H1 (cell line): ENCODE measurements at regions not wholly inside any gene's neighbourhood (a gene's known extent, or its start where the extent isn't known, plus 50 kb on each side); places are given as distances from the start of the nearest gene placed in this dataset.
A peak's percentile ranks its signal among the peaks of the same experiment; 100 is the strongest.

Experiments used
- CTCF ChIA-PET: fragments of 300-600 bp; sonication (Branson Sonifier 250); formaldehyde crosslinking; loops from one replicate; lab custom pipeline; 2021; ENCODE audit not compliant: partially characterized antibody; lab: Charles Lee
- POLR2A ChIA-PET: fragments of 300-600 bp; sonication (Branson Sonifier 250); formaldehyde crosslinking; loops from one replicate; lab custom pipeline; 2021; ENCODE audit warnings: inconsistent platforms; ENCODE audit not compliant: partially characterized antibody; lab: Charles Lee
- DNase-seq, 2 experiments: peaks; one replicate each; pipeline versions ENCODE4 v3.0.0 to v3.0.0-alpha.2; 2010 to 2022; ENCODE audit warnings: low spot score in 2 of 2, low read depth in 1 of 2, mixed read lengths in 1 of 2
- FAIRE-seq: peaks from 2 replicates; lab custom pipeline; 2011; peaks lifted over from hg19 to GRCh38; lab: Jason Lieb, UNC
- H2AFZ ChIP-seq: 2 replicates; pipeline ENCODE4 v1.8.1; 2012; ENCODE audit warnings: low read length, inconsistent platforms
- H2AK5ac ChIP-seq: 2 replicates; pipeline ENCODE4 v1.6.1; 2013; ENCODE audit warnings: low read depth, low read length
- H2BK120ac ChIP-seq: replicated peaks from 2 replicates; pipeline ENCODE3; 2013; ENCODE audit warnings: low read depth, low read length, inconsistent platforms
- H2BK12ac ChIP-seq: 2 replicates; pipeline ENCODE4 v1.6.1; 2013; ENCODE audit warnings: low read depth, low read length
- H2BK15ac ChIP-seq: 2 replicates; pipeline ENCODE4 v1.6.1; 2013; ENCODE audit warnings: low read length
- H2BK20ac ChIP-seq: 2 replicates; pipeline ENCODE4 v1.6.1; 2013; ENCODE audit warnings: low read length
- H2BK5ac ChIP-seq: 2 replicates; pipeline ENCODE4 v1.6.1; 2013; ENCODE audit warnings: low read depth, low read length
- H3K14ac ChIP-seq: 2 replicates; pipeline ENCODE4 v1.6.1; 2013; ENCODE audit warnings: inconsistent platforms; ENCODE audit not compliant: insufficient read length
- H3K18ac ChIP-seq: 2 replicates; pipeline ENCODE4 v1.6.1; 2013; ENCODE audit warnings: low read length; ENCODE audit errors: extremely low read depth
- H3K23ac ChIP-seq: 2 replicates; pipeline ENCODE4 v1.6.1; 2013; ENCODE audit warnings: inconsistent platforms; ENCODE audit not compliant: insufficient read length
- H3K23me2 ChIP-seq: 2 replicates; pipeline ENCODE4 v1.6.1; 2013; ENCODE audit warnings: low read depth, low read length
- H3K27ac ChIP-seq: 2 replicates; pipeline ENCODE4 v1.6.1; 2011; ENCODE audit warnings: low read depth, low read length, inconsistent platforms
- H3K27me3 ChIP-seq, 4 experiments: replicated peaks in 1 of 4; 1 replicate in 1 of 4; 2 replicates in 3 of 4; pipeline versions ENCODE4 v1.6.1 to v1.8.1; 2011 to 2013; ENCODE audit warnings: low read length in 3 of 4, mild to moderate bottlenecking in 3 of 4, inconsistent platforms in 2 of 4, mixed read lengths in 2 of 4, moderate library complexity in 1 of 4; ENCODE audit not compliant: control insufficient read depth in 3 of 4, insufficient read depth in 3 of 4; ENCODE audit errors: extremely low read depth in 1 of 4
- H3K36me3 ChIP-seq, 4 experiments: 2 replicates each; pipeline versions ENCODE4 v1.6.1 to v1.8.1; 2011 to 2013; ENCODE audit warnings: mild to moderate bottlenecking in 4 of 4, low read length in 3 of 4, moderate library complexity in 2 of 4, control low read depth in 1 of 4, inconsistent platforms in 1 of 4; ENCODE audit not compliant: insufficient read depth in 4 of 4, control insufficient read depth in 2 of 4
- H3K4ac ChIP-seq: replicated peaks from 2 replicates; pipeline ENCODE3; 2013; ENCODE audit warnings: low read length, low read depth, mixed read lengths, inconsistent platforms; ENCODE audit not compliant: insufficient read length
- H3K4me1 ChIP-seq, 4 experiments: replicated peaks in 1 of 4; 1 replicate in 1 of 4; 2 replicates in 3 of 4; pipeline versions ENCODE4 v1.6.1 to v1.8.1; 2011 to 2013; ENCODE audit warnings: low read length in 3 of 4, inconsistent platforms in 2 of 4, mixed read lengths in 1 of 4; ENCODE audit not compliant: insufficient read depth in 4 of 4, control insufficient read depth in 3 of 4
- H3K4me2 ChIP-seq, 2 experiments: 2 replicates each; pipeline versions ENCODE4 v1.6.1 to v1.8.1; 2011 to 2013; ENCODE audit warnings: low read depth in 2 of 2, low read length in 2 of 2, control low read depth in 1 of 2, inconsistent platforms in 1 of 2, mild to moderate bottlenecking in 1 of 2; ENCODE audit not compliant: insufficient read depth in 1 of 2
- H3K4me3 ChIP-seq, 4 experiments: fragments of 200-600, 300-600 bp in 1 of 4; sonication (generic), shearing (Covaris generic), sonication (Bioruptor Twin) in 1 of 4; 2 replicates each; pipeline versions ENCODE4 v1.5.1 to v1.8.1; 2011 to 2016; ENCODE audit warnings: low read length in 4 of 4, low read depth in 3 of 4, control low read depth in 2 of 4, inconsistent platforms in 2 of 4, mild to moderate bottlenecking in 2 of 4, mixed read lengths in 1 of 4, moderate library complexity in 1 of 4; ENCODE audit not compliant: insufficient read depth in 2 of 4; ENCODE audit errors: extremely low read depth in 1 of 4
- H3K56ac ChIP-seq: replicated peaks from 2 replicates; pipeline ENCODE3; 2013; ENCODE audit warnings: low read depth, mild to moderate bottlenecking, mixed read lengths, low read length, inconsistent platforms; ENCODE audit not compliant: insufficient read length
- H3K79me1 ChIP-seq: 2 replicates; pipeline ENCODE4 v1.6.1; 2013; ENCODE audit warnings: low read depth, low read length, control low read depth
- H3K79me2 ChIP-seq, 2 experiments: 2 replicates each; pipeline versions ENCODE4 v1.6.1 to v1.8.1; 2012 to 2013; ENCODE audit warnings: low read length in 2 of 2, mild to moderate bottlenecking in 2 of 2, inconsistent platforms in 1 of 2; ENCODE audit not compliant: insufficient read depth in 2 of 2, control insufficient read depth in 1 of 2
- H3K9ac ChIP-seq, 4 experiments: replicated peaks in 1 of 4; 1 replicate in 1 of 4; 2 replicates in 3 of 4; pipeline versions ENCODE4 v1.6.1 to v1.8.1; 2011 to 2013; ENCODE audit warnings: low read depth in 3 of 4, low read length in 3 of 4, control low read depth in 2 of 4, mild to moderate bottlenecking in 2 of 4, moderate library complexity in 2 of 4, inconsistent platforms in 1 of 4; ENCODE audit errors: extremely low read depth in 1 of 4
- H3K9me3 ChIP-seq, 2 experiments: 2 replicates each; pipeline versions ENCODE4 v1.6.1 to v1.8.1; 2012 to 2013; ENCODE audit warnings: mild to moderate bottlenecking in 2 of 2, moderate library complexity in 2 of 2, control low read depth in 1 of 2, inconsistent platforms in 1 of 2, low read depth in 1 of 2, low read length in 1 of 2, mixed read lengths in 1 of 2; ENCODE audit not compliant: insufficient read depth in 2 of 2
- H4K20me1 ChIP-seq, 2 experiments: replicated peaks in 1 of 2; 2 replicates each; pipeline versions ENCODE3 to v1.8.1; 2011 to 2013; ENCODE audit warnings: inconsistent platforms in 2 of 2, low read length in 2 of 2, mild to moderate bottlenecking in 1 of 2; ENCODE audit not compliant: insufficient read depth in 2 of 2, control insufficient read depth in 1 of 2
- H4K5ac ChIP-seq: 2 replicates; pipeline ENCODE4 v1.6.1; 2013; ENCODE audit warnings: low read length, low read depth, mixed read lengths, inconsistent platforms; ENCODE audit not compliant: insufficient read length
- H4K8ac ChIP-seq: 2 replicates; pipeline ENCODE4 v1.8.0; 2013; ENCODE audit warnings: mild to moderate bottlenecking, moderate library complexity, low read length, inconsistent platforms; ENCODE audit not compliant: insufficient read depth; ENCODE audit errors: extremely low read depth
- H4K91ac ChIP-seq: replicated peaks from 2 replicates; pipeline ENCODE3; 2013; ENCODE audit warnings: low read length, mixed read lengths, inconsistent platforms; ENCODE audit not compliant: insufficient read length
- BACH1 ChIP-seq: IDR thresholded peaks from 2 replicates; pipeline ENCODE4 v1.6.1; 2012; ENCODE audit warnings: low read length, improper control_type of control experiment
- CHD2 ChIP-seq: IDR thresholded peaks from 2 replicates; pipeline ENCODE4 v1.6.1; 2012; ENCODE audit warnings: low read length, improper control_type of control experiment
- CTBP2 ChIP-seq: IDR thresholded peaks from 2 replicates; pipeline ENCODE4 v1.7.0; 2011; ENCODE audit warnings: borderline replicate concordance, mild to moderate bottlenecking, moderate library complexity, mixed read lengths, low read length; ENCODE audit not compliant: insufficient read depth, insufficient read length
- JUN ChIP-seq: IDR thresholded peaks from 2 replicates; pipeline ENCODE4 v1.6.1; 2011; ENCODE audit warnings: low read depth, mild to moderate bottlenecking, improper control_type of control experiment, low read length
- KDM4A ChIP-seq: IDR thresholded peaks from one replicate; pipeline ENCODE4 v1.7.1; 2012; ENCODE audit warnings: low read depth, mild to moderate bottlenecking, moderate library complexity, low read length, inconsistent platforms; ENCODE audit not compliant: severe bottlenecking
- NRF1 ChIP-seq: IDR thresholded peaks from 2 replicates; pipeline ENCODE4 v1.6.1; 2011; ENCODE audit warnings: mild to moderate bottlenecking, low read depth, low read length, improper control_type of control experiment
- RBBP5 ChIP-seq: IDR thresholded peaks from 2 replicates; pipeline ENCODE4 v1.7.1; 2012; ENCODE audit warnings: low read depth, mild to moderate bottlenecking, inconsistent platforms, low read length, moderate library complexity, borderline replicate concordance
- RFX5 ChIP-seq: IDR thresholded peaks from 2 replicates; pipeline ENCODE4 v1.6.1; 2011; ENCODE audit warnings: low read depth, low read length, improper control_type of control experiment, borderline replicate concordance
- SAP30 ChIP-seq: fragments of 300-600 bp; sonication (generic); IDR thresholded peaks from 2 replicates; pipeline ENCODE4 v1.7.1; 2012; ENCODE audit warnings: low read length, moderate library complexity, mild to moderate bottlenecking, inconsistent platforms; ENCODE audit not compliant: insufficient read depth, insufficient replicate concordance
- SUZ12 ChIP-seq: fragments of 200-600 bp; sonication (generic); IDR thresholded peaks from 2 replicates; pipeline ENCODE4 v1.6.1; 2012; ENCODE audit warnings: mild to moderate bottlenecking, inconsistent platforms, low read length, moderate library complexity, mixed read lengths
- TCF12 ChIP-seq: IDR thresholded peaks from 2 replicates; pipeline ENCODE4 v1.6.1; 2011; ENCODE audit warnings: low read depth, mild to moderate bottlenecking, low read length
- WGBS, 2 experiments: shearing (Covaris generic) in 1 of 2; methylation state at CpG; one replicate each; pipeline versions ENCODE4 v1.1.6 to v1.1.7; 2013 to 2015; ENCODE audit warnings: low lambda C conversion rate in 2 of 2, mixed read lengths in 2 of 2, inconsistent platforms in 1 of 2, low coverage in 1 of 2, missing lambda C conversion rate in 1 of 2; ENCODE audit not compliant: insufficient replicate concordance in 2 of 2, insufficient coverage in 1 of 2, insufficient read length in 1 of 2; ENCODE audit errors: extremely low coverage in 1 of 2, missing lambda C conversion rate in 1 of 2; 5-methylcytosine and 5-hydroxymethylcytosine counted together
- TF ChIP-seq, protein P1 (sequence below): IDR thresholded peaks from 2 replicates; pipeline ENCODE4 v1.6.1; 2011; ENCODE audit warnings: low read depth, mild to moderate bottlenecking, low read length; ENCODE audit not compliant: insufficient read depth

DNA sequence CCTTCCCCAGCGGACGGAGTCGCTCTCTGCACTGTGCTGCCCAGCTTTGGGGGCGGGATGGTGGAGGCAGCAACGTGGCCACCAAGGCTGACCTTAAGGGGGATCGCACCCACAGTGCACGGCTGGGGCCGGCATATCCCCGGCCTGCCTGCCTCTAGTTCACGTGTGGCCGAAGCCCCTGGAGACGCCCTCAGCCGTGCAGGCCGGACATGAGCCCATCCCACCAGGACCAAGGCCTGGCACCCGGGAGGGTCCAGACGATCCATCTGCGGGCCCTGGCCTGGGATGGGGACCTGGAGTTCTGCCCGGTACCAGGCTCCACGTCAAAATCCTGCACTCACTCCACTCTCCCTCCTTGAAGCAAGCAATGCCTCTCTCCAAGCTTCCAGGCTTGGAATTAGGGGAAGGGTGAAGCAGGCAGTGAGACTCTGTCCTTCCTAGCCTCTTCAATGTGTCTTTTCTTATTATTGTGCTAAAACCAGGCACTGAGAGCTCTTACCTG lies 520.8 kb downstream of the REEP3 start:
- Histone ChIP-seq H3K56ac (no peak overlapping the region), H3K27me3 (no peaks in the 10 kb centered on the region), H4K20me1 (no peaks in the 10 kb centered on the region), H3K4me3 (no peak overlapping the region), H3K9me3 (no peaks in the 10 kb centered on the region), H2BK15ac (peak overlapping the region; percentile 29; the same call in 1 of the 2 replicates), H4K8ac (peak overlapping the region; percentile 6; the same call in 1 of the 2 replicates), H3K9ac (no peak overlapping the region), H2BK5ac (no peak overlapping the region), H4K91ac (peak overlapping the region; percentile 79), H3K36me3 (no peaks in the 10 kb centered on the region; a peak in 1 of 8 replicates), H3K18ac (no peak overlapping the region), H2BK12ac (peak overlapping the region; percentile 39; the same call in 1 of the 2 replicates), H3K79me2 (no peaks in the 10 kb centered on the region), H3K23me2 (no peaks in the 10 kb centered on the region), H3K4me2 (no peak overlapping the region), H3K27ac (no peak overlapping the region), H2BK120ac (no peak overlapping the region), H3K79me1 (no peaks in the 10 kb centered on the region), H2AFZ (peak overlapping the region; percentile 57), H2AK5ac (no peak overlapping the region), H3K4me1 (no peaks in the 10 kb centered on the region; a peak in 1 of 7 replicates), H3K14ac (no peak overlapping the region), H2BK20ac (no peak overlapping the region), H4K5ac (no peak overlapping the region), H3K23ac (no peak overlapping the region), H3K4ac (peak overlapping the region; percentile 14)
- POLR2A ChIA-PET = no interaction called here
- no peak for TF ChIP-seq JUN
- TF ChIP-seq SAP30 = no peak
- TF ChIP-seq KDM4A = no peak
- no peak for TF ChIP-seq SUZ12
- no peak for TF ChIP-seq NRF1
- TF ChIP-seq CTBP2 = no peak
- TF ChIP-seq TCF12 = no peak
- no peak for TF ChIP-seq RBBP5
- TF ChIP-seq BACH1 = no peak
- TF ChIP-seq RFX5 = no peak
- TF ChIP-seq, protein P1, sequence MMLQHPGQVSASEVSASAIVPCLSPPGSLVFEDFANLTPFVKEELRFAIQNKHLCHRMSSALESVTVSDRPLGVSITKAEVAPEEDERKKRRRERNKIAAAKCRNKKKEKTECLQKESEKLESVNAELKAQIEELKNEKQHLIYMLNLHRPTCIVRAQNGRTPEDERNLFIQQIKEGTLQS = no peak
- TF ChIP-seq CHD2 = no peak
- no peak for FAIRE-seq
- 89% methylated on average over 16 of the region's 19 CpGs; no CpG with 5 or more reads in 1 of the 2 experiments for WGBS, 2 experiments
- no peak for DNase-seq
- CTCF ChIA-PET = interaction anchor here (0.5 to 3.0 kb wide), 37 partner anchors 9 to 1318 kb away, joined by 3 to 17 read pairs (median 4); no protein-coding TSS in a partner anchor
